Tibial nerve (tissue), 4 donors: ENCODE measurements at regions not wholly inside any gene's neighbourhood (a gene's known extent, or its start where the extent isn't known, plus 50 kb on each side); places are given as distances from the start of the nearest gene placed in this dataset.

Source experiments
- EP300 ChIP-seq, 2 donors: sonication (generic); formaldehyde crosslinking; IDR thresholded peaks; one replicate each; pipeline ENCODE4 v1.6.1; 2017; ENCODE audit warnings: antibody characterized with exemption in 2 of 2, mild to moderate bottlenecking in 1 of 2
- POLR2A ChIP-seq, 2 donors: fragments of 450-650 bp; IDR thresholded peaks; one replicate each; pipeline ENCODE4 v1.6.1; 2017; ENCODE audit warnings: antibody characterized with exemption in 2 of 2, mild to moderate bottlenecking in 2 of 2, moderate library complexity in 2 of 2
- TF ChIP-seq, protein P1 (sequence below), 5 experiments: fragments of 200-600 bp in 3 of 5; fragments of 450-650 bp in 2 of 5; sonication (generic) in 3 of 5; IDR thresholded peaks; one replicate each; pipeline ENCODE4 v1.5.1; 2016 to 2019; ENCODE audit warnings: antibody characterized with exemption in 5 of 5, mild to moderate bottlenecking in 3 of 5, moderate library complexity in 2 of 5

DNA sequence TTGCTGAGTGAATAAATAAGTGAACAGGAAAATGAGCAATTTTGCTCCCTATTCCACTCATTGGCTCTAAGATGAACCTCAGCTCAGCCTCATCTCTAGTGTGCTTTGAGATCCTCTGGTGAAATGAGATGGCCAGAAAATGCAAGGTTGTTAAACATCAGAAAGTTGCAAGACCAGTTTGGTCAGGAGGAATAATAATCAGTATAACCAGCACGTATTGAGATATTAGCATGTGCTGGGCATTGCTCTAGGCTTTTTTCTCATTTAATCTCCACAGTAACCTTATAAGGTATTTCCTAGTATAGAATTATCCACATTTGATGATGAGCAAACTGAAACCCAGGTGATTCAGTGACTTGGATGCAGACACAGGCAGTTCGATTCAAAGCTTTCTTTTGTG lies 110.5 kb upstream of the PAK3 start:
- TF ChIP-seq, protein P1, sequence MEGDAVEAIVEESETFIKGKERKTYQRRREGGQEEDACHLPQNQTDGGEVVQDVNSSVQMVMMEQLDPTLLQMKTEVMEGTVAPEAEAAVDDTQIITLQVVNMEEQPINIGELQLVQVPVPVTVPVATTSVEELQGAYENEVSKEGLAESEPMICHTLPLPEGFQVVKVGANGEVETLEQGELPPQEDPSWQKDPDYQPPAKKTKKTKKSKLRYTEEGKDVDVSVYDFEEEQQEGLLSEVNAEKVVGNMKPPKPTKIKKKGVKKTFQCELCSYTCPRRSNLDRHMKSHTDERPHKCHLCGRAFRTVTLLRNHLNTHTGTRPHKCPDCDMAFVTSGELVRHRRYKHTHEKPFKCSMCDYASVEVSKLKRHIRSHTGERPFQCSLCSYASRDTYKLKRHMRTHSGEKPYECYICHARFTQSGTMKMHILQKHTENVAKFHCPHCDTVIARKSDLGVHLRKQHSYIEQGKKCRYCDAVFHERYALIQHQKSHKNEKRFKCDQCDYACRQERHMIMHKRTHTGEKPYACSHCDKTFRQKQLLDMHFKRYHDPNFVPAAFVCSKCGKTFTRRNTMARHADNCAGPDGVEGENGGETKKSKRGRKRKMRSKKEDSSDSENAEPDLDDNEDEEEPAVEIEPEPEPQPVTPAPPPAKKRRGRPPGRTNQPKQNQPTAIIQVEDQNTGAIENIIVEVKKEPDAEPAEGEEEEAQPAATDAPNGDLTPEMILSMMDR (IDR thresholded peaks at IDR 0.05) = no peak
- TF ChIP-seq POLR2A (IDR thresholded peaks at IDR 0.05) (no peak), EP300 (IDR thresholded peaks at IDR 0.05) (no peak)
